NCI-H2081 (cell line): ENCODE measurements at regions not wholly inside any gene's neighbourhood (a gene's known extent, or its start where the extent isn't known, plus 50 kb on each side); places are given as distances from the start of the nearest gene placed in this dataset.
"Not testable (repeated sequence)": the region's sequence is repeated elsewhere in the genome, so short reads cannot be mapped to it uniquely, and the experiment has no call there.

Experiments used
- DNase-seq, 2 experiments: peaks; one replicate each; lab custom pipeline; 2025; lab: John Stamatoyannopoulos, UW

DNA sequence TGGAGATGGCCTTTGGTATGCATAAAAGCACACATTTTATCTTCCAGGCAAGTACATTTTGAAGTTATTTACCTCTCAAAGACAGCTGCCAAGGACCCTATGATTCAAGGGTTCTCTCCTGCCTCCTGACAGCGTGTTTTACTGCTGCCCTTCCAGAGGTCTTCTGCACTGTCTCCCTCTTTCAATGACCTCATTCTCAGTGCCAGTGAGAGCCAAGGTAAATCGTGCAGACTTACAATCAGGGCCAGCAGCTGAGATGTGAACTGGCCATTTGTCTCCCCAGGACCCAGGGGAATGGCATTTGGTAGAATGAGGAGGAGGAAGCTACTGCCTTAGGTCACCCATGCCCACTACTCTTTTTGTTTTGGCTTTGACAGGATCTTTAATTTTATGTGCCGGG, 84.2 kb upstream of the FGGY start:
- no peak for DNase-seq

GRCh38 chr1:59214248-59215208, 82.4 kb upstream of the FGGY start:
- DNase-seq = peak; percentile 34 to 73

- DNase-seq = no peak
Observed at GRCh38 chr1:59215766-59216291, 81.1 kb upstream of the FGGY start.

DNA sequence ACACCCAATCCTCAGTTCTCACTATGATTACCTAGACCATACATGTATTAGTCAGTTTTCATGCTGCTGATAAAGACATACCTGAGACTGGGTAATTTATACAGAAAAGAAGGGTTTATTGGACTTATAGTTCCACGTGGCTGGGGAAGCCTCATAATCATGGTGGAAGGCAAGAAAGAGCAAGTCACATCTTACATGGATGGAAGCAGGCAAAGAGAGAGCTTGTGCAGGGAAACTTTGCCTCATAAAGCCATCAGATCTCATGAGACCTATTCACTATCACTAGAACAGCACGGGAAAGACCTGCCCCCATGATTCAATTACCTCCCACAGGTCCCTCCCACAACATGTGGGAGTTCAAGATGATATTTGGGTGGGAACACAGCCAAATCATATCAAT, 79.5 kb upstream of the FGGY start:
- not testable (repeated sequence) for DNase-seq

- DNase-seq = no peak
Observed at GRCh38 chr1:59218521-59219236, 78.2 kb upstream of the FGGY start.

- DNase-seq = no peak
Observed at GRCh38 chr1:59219916-59220315, 77.0 kb upstream of the FGGY start.

GRCh38 chr1:59220356-59220755, 76.5 kb upstream of the FGGY start:
- no peak for DNase-seq

GRCh38 chr1:59223198-59223597, 73.7 kb upstream of the FGGY start:
- DNase-seq = no peak

DNA sequence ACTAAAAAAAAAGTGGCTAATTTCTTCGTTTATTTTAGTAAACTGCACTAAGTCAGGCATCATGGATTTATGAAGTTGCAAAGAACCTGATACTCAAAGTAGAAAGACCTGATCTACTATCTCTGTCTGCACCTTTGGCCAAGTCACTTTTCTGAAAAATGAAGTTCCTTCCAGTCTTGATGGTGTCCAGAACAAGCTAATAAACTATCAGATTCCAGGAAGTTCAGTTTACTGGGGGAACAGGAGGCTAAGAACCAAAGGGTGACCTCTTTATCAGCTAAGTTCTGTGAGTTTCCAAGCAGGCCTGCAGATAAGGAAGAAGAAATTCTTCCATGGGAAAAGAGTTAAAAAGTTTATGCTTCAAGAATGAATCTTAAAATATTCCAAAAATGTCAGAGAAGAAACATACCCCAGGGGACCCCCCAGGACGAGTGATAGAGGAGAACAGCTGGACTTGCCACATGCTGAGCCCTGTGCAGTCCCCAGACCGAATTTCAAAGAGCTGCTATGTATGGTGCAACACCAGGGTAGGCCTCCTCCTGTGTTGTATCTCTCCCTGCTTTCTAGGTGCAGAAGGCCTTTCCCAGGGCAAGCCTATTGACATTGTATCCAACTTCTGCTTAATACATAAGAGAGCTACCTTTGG, 72.8 kb upstream of the FGGY start:
- no peak for DNase-seq

GRCh38 chr1:59225594-59226316, 71.1 kb upstream of the FGGY start:
- DNase-seq = no peak

GRCh38 chr1:59229138-59229537, 67.8 kb upstream of the FGGY start:
- no peak for DNase-seq

DNA sequence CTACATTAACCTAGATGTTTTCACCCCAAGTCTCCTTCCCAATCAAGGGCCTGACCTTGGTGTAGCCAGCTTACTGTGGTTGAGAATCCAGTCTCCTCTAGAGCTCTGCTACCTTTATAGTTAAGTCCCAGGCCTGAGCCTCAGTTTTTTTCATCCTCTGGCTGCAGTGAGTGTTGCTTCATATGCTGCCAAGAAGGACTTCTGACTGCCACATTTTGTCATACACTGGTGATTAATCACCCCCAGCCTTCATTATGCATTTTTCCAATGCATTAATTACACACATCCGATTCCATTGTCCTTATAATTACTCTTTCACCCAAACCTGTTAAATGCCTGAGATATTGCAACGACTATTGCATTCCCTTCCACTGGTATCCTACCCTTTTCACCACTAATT, 66.3 kb upstream of the FGGY start:
- no peak for DNase-seq

DNA sequence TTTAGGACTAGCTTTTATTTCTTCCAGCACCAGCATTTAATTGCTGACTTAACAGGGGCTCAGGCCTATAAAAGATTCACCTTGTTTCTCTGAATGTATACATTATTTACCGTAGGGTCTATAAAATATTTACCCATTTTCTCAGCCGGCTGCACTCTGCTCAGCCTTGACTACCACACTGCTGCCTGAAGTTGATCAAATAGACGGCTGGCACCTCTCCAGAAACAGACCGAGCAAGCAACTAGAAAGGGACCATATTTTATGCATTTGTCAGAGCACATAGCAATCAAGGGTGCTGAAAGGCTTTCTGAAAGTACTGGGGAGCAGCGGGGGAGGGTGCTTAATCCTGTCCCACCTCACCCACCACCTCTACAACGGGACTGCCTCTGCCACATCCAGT, 64.7 kb upstream of the FGGY start:
- DNase-seq = peak; percentile 87 to 93

DNA sequence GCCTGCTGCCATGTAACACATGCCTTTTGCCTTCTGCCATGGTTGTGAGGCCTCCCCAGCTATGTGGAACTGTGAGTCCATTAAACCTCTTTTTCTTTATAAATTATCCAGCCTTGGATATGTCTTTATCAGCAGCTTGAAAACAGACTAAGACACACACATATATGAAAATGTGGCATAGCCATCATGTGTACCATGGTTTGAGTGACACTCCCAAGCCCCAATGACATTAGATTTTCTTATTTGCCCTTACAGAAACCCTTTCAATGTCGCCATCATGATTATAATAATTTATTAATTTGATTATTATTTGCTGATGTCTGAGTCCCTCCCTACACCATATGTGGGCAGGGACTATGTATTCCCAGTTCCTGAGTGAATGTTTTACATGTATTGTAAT, 63.5 kb upstream of the FGGY start:
- no peak for DNase-seq

GRCh38 chr1:59236721-59237545, 60.0 kb upstream of the FGGY start:
- DNase-seq = no peak

GRCh38 chr1:59237900-59238299, 59.0 kb upstream of the FGGY start:
- no peak for DNase-seq

- peak in 1 of 2 experiments; percentile 53 for DNase-seq
Observed at GRCh38 chr1:59238333-59238934, 58.5 kb upstream of the FGGY start.

DNA sequence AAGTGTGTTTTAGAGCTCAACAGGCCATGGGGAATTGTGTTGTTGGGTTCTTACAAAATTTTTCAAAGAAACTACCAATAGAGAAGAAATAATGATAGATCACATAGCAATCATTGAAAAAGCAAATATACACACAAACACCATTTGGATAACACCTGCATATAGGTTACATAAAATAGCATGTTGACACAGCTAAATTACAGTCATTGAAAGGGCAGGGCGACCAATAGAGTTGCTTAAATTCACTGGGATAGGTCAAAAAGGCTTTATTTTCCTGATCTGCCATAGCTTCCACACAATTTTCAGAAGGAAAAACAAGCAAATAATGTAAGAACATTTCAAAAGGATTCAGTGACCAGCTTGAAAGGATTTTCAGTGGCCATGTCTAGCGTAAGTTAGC, 57.9 kb upstream of the FGGY start:
- peak; percentile 69 to 88 for DNase-seq

GRCh38 chr1:59241909-59242308, 55.0 kb upstream of the FGGY start:
- no peak for DNase-seq

GRCh38 chr1:59242370-59242769, 54.5 kb upstream of the FGGY start:
- no peak for DNase-seq
